ENCODE measurements at regions not wholly inside any gene's neighbourhood (a gene's known extent, or its start where the extent isn't known, plus 50 kb on each side); places are given as distances from the start of the nearest gene placed in this dataset.

- TF ChIP-seq BHLHE40 (IDR thresholded peaks at IDR 0.05; ENCODE audit: borderline replicate concordance) (no peak), TARDBP (IDR thresholded peaks at IDR 0.05) (no peak), FOXA1 (IDR thresholded peaks at IDR 0.05) (no peak), HDGF (IDR thresholded peaks at IDR 0.05; ENCODE audit: borderline replicate concordance) (no peak), FOXK2 (IDR thresholded peaks at IDR 0.05) (no peak), ARNT (IDR thresholded peaks at IDR 0.05) (no peak), ELF4 (IDR thresholded peaks at IDR 0.05) (no peak), CTBP1 (IDR thresholded peaks at IDR 0.05; ENCODE audit: borderline replicate concordance) (no peak), SP1 (IDR thresholded peaks at IDR 0.05) (no peak), SUZ12 (IDR thresholded peaks at IDR 0.05) (no peak), NFRKB (IDR thresholded peaks at IDR 0.05) (no peak)
Measured at GRCh38 chr2:106039634-106040315, 154.3 kb downstream of the UXS1 start.

Measured in HEK293T (cell line).